Endothelial cell of umbilical vein (primary cell): ENCODE measurements at regions not wholly inside any gene's neighbourhood (a gene's known extent, or its start where the extent isn't known, plus 50 kb on each side); places are given as distances from the start of the nearest gene placed in this dataset.

Source experiments
- BruUV-seq: library from RNA; stranded (reverse); fragments of 400-500 nt; replicated peaks from 2 replicates; lab custom pipeline; 2021; lab: Mats Ljungman, UMichigan
- CTCF ChIA-PET: fragments of 300-600, 350-600 bp; sonication (Branson Sonifier 250); formaldehyde crosslinking; loops from one replicate; lab custom pipeline; 2021; ENCODE audit warnings: antibody characterized with exemption, inconsistent platforms; lab: Charles Lee
- POLR2A ChIA-PET: fragments of 300-600, 350-600 bp; sonication (Branson Sonifier 250); formaldehyde crosslinking; loops from one replicate; lab custom pipeline; 2021; ENCODE audit warnings: antibody characterized with exemption, inconsistent platforms; lab: Charles Lee
- DNase-seq: peaks from one replicate; pipeline ENCODE4 v3.0.0-alpha.2; 2011; ENCODE audit warnings: low read depth, low spot score
- FAIRE-seq: peaks from 2 replicates; lab custom pipeline; 2011; peaks lifted over from hg19 to GRCh38; lab: Jason Lieb, UNC
- H2AFZ ChIP-seq: 2 replicates; pipeline ENCODE4 v1.6.0; 2012; ENCODE audit warnings: low read depth, low read length, control low read depth, inconsistent platforms
- H3K27ac ChIP-seq: 2 replicates; pipeline ENCODE4 v1.5.1; 2011; ENCODE audit warnings: low read depth, mild to moderate bottlenecking, control low read depth, low read length, moderate library complexity; ENCODE audit not compliant: insufficient read depth
- H3K27me3 ChIP-seq, 2 experiments: 2 replicates each; pipeline versions ENCODE4 v1.6.0 to v1.6.1; 2011; ENCODE audit warnings: low read length in 2 of 2, mixed read lengths in 1 of 2; ENCODE audit not compliant: control insufficient read depth in 2 of 2, insufficient read depth in 2 of 2
- H3K36me3 ChIP-seq, 2 experiments: 2 replicates in 1 of 2; 3 replicates in 1 of 2; pipeline ENCODE4 v1.5.1; 2011; ENCODE audit warnings: low read length in 2 of 2, mild to moderate bottlenecking in 1 of 2, moderate library complexity in 1 of 2; ENCODE audit not compliant: control insufficient read depth in 2 of 2, insufficient read depth in 2 of 2; ENCODE audit errors: extremely low read depth in 1 of 2
- H3K4me1 ChIP-seq: 3 replicates; pipeline ENCODE4 v1.5.1; 2011; ENCODE audit warnings: mild to moderate bottlenecking, low read length; ENCODE audit not compliant: control insufficient read depth, insufficient read depth; ENCODE audit errors: extremely low read depth
- H3K4me2 ChIP-seq: 2 replicates; pipeline ENCODE4 v1.6.1; 2011; ENCODE audit warnings: low read length, control low read depth, mixed read lengths; ENCODE audit not compliant: insufficient read depth
- H3K4me3 ChIP-seq, 3 experiments: fragments of 200-600 bp in 1 of 3; sonication (generic), shearing (Covaris generic) in 1 of 3; replicated peaks in 1 of 3; 2 replicates each; pipeline ENCODE4 v1.5.1; 2011 to 2016; ENCODE audit warnings: control low read depth in 3 of 3, low read length in 3 of 3, mild to moderate bottlenecking in 2 of 3, inconsistent platforms in 1 of 3, low read depth in 1 of 3, moderate library complexity in 1 of 3; ENCODE audit not compliant: insufficient read depth in 1 of 3
- H3K79me2 ChIP-seq: 2 replicates; pipeline ENCODE4 v1.6.0; 2012; ENCODE audit warnings: low read length, inconsistent platforms; ENCODE audit not compliant: control insufficient read depth, insufficient read depth
- H3K9ac ChIP-seq: replicated peaks from 2 replicates; pipeline ENCODE3; 2011; ENCODE audit warnings: low read length, control low read depth; ENCODE audit not compliant: insufficient read depth; ENCODE audit errors: extremely low read depth
- H3K9me1 ChIP-seq: replicated peaks from 3 replicates; pipeline ENCODE4 v1.6.0; 2011; ENCODE audit warnings: mild to moderate bottlenecking, low read length; ENCODE audit not compliant: control insufficient read depth, insufficient read depth; ENCODE audit errors: extremely low read depth
- H3K9me3 ChIP-seq: replicated peaks from 2 replicates; pipeline ENCODE4 v1.5.1; 2012; ENCODE audit warnings: low read length, inconsistent platforms; ENCODE audit not compliant: control insufficient read depth, insufficient read depth
- H4K20me1 ChIP-seq: replicated peaks from 2 replicates; pipeline ENCODE3; 2011; ENCODE audit warnings: mild to moderate bottlenecking, low read length; ENCODE audit not compliant: control insufficient read depth, insufficient read depth; ENCODE audit errors: extremely low read depth
- CTCF ChIP-seq, 2 donors: IDR thresholded peaks; 1 replicate in 1 of 2; 2 replicates in 1 of 2; pipeline ENCODE4 v1.5.1; 2011; ENCODE audit warnings: low read length in 2 of 2, mild to moderate bottlenecking in 2 of 2, moderate library complexity in 2 of 2, control low read depth in 1 of 2, inconsistent platforms in 1 of 2, low read depth in 1 of 2; ENCODE audit not compliant: insufficient read depth in 1 of 2; ENCODE audit errors: extremely low read depth in 1 of 2
- EZH2 ChIP-seq: IDR thresholded peaks from 2 replicates; pipeline ENCODE4 v1.6.1; 2012; ENCODE audit warnings: borderline replicate concordance, low read depth, mild to moderate bottlenecking, moderate library complexity, low read length, inconsistent platforms; ENCODE audit not compliant: severe bottlenecking
- FOS ChIP-seq: IDR thresholded peaks from 2 replicates; pipeline ENCODE4 v1.6.1; 2011; ENCODE audit warnings: mild to moderate bottlenecking, low read length, moderate library complexity, borderline replicate concordance; ENCODE audit not compliant: insufficient read depth
- GATA2 ChIP-seq: IDR thresholded peaks from 2 replicates; pipeline ENCODE4 v1.7.0; 2011; ENCODE audit warnings: low read depth, mild to moderate bottlenecking, moderate library complexity, mixed read lengths, low read length; ENCODE audit not compliant: insufficient read length, insufficient read depth
- JUN ChIP-seq: IDR thresholded peaks from 2 replicates; pipeline ENCODE4 v1.6.1; 2011; ENCODE audit warnings: borderline replicate concordance, low read depth; ENCODE audit not compliant: insufficient read length, insufficient read depth
- MAX ChIP-seq: IDR thresholded peaks from 2 replicates; pipeline ENCODE4 v1.6.1; 2011; ENCODE audit not compliant: insufficient read depth, insufficient read length
- POLR2A ChIP-seq: IDR thresholded peaks from 2 replicates; pipeline ENCODE4 v1.6.1; 2012; ENCODE audit warnings: low read depth, mild to moderate bottlenecking, control low read depth, low read length
- dilution Hi-C: fragments of 300-500 bp; cut with MboI; formaldehyde crosslinking; loops from one replicate; pipeline ENCODE4 v1.15.0; 2019; ENCODE audit warnings: low sequenced_read_pairs; ENCODE audit not compliant: extremely low pct_ligation_motif_present
- intact Hi-C: fragments of 100-400 bp; cut with micrococcal nuclease; formaldehyde crosslinking; loops from one replicate; pipeline ENCODE4 v1.10.0; 2022

GRCh38 chr20:11783102-11783850 lies 134.4 kb upstream of the BTBD3 start:
- Histone ChIP-seq H3K27ac (no peak overlapping the region), H3K36me3 (no peaks in the 10 kb centered on the region), H3K79me2 (no peaks in the 10 kb centered on the region), H3K4me2 (no peak overlapping the region), H3K4me3 (no peak overlapping the region), H2AFZ (no peak overlapping the region), H4K20me1 (no peaks in the 10 kb centered on the region), H3K9me3 (no peaks in the 10 kb centered on the region), H3K9ac (no peak overlapping the region), H3K4me1 (peaks cover 8% of the 10 kb centered on the region), H3K27me3 (no peaks in the 10 kb centered on the region), H3K9me1 (no peaks in the 10 kb centered on the region)
- DNase-seq (no peak), FAIRE-seq (no peak)
- no TSS peak for BruUV-seq
- intact Hi-C loops: no loop called here
- ChIA-PET POLR2A (no interaction called here), CTCF (interaction anchor here (0.8 kb wide), 1 partner anchor 42 kb away, joined by 3 read pairs; no protein-coding TSS in a partner anchor)
- dilution Hi-C loops: no loop called here
- TF ChIP-seq EZH2: no peak
- TF ChIP-seq FOS: no peak
- no peak for TF ChIP-seq POLR2A

- no peaks in the 10 kb centered on the region for H4K20me1 ChIP-seq
- no peaks in the 10 kb centered on the region for H3K9me1 ChIP-seq
- no peaks in the 10 kb centered on the region for H3K79me2 ChIP-seq
- no peak overlapping the region for H3K4me2 ChIP-seq
- CTCF ChIA-PET: interaction anchor here (1.3 kb wide), 1 partner anchor 31 kb away, joined by 3 read pairs; no protein-coding TSS in a partner anchor
- intact Hi-C loops (no loop called here), dilution Hi-C loops (no loop called here)
- no peak overlapping the region for H3K9ac ChIP-seq
- no peaks in the 10 kb centered on the region for H3K9me3 ChIP-seq
- DNase-seq: no peak
- H3K27me3 ChIP-seq: no peaks in the 10 kb centered on the region
- BruUV-seq: no TSS peak
- TF ChIP-seq CTCF (IDR thresholded peaks at IDR 0.05; ENCODE audit: extremely low read depth in 1 of 2, insufficient read depth in 1 of 2, low read depth in 1 of 2, low read length in 2 of 2) (no peak), FOS (no peak), POLR2A (no peak), EZH2 (no peak), GATA2 (no peak), MAX (no peak), JUN (no peak)
- no peaks in the 10 kb centered on the region for H3K4me1 ChIP-seq
- no peak overlapping the region for H3K27ac ChIP-seq
- no peak overlapping the region for H3K4me3 ChIP-seq
- POLR2A ChIA-PET: no interaction called here
- no peaks in the 10 kb centered on the region for H3K36me3 ChIP-seq
- H2AFZ ChIP-seq: no peak overlapping the region
- no peak for FAIRE-seq
Observed at GRCh38 chr20:11785885-11786507, 131.7 kb upstream of the BTBD3 start.
